ENCODE measurements at regions not wholly inside any gene's neighbourhood (a gene's known extent, or its start where the extent isn't known, plus 50 kb on each side); places are given as distances from the start of the nearest gene placed in this dataset.

DNA sequence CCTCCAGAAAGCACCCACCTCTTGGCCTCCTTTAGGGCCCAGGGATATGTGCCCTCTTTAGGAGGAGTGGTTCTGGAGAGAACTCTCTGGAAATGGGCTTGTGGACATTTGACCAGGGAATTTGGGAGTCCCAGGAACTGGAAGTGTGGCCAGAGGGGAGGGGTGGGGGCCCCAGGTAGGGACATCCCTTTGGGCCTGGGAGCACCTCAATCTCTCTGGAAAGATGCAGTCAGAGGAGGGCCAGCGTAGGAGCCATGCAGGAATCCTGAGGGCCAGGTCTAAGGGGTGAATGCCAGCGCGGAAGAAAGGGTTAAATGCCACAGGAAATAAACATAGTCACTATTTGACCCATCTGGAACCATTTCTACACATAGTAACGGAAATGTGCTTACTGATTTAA lies 50.3 kb upstream of the ITGA11 start:
- H3K9ac ChIP-seq (ENCODE audit: low read depth, low read length) = no peak overlapping the region
- H3K27me3 ChIP-seq (ENCODE audit: insufficient read depth, low read length) = no peaks in the 10 kb centered on the region
- H3K4me3 ChIP-seq (ENCODE audit: low read length) = no peak overlapping the region
- peaks cover 5% of the 10 kb centered on the region; the same call in 1 of the 2 replicates for H3K4me1 ChIP-seq (ENCODE audit: insufficient read depth, low read length)
- H3K9me3 ChIP-seq (ENCODE audit: insufficient read depth, low read depth, low read length) = no peaks in the 10 kb centered on the region
- no peak overlapping the region for H3K27ac ChIP-seq (ENCODE audit: low read depth, low read length)
- H3K36me3 ChIP-seq (ENCODE audit: insufficient read depth, low read length) = no peaks in the 10 kb centered on the region
- WGBS = 95% methylated on average over 3 of the region's 4 CpGs

DNA sequence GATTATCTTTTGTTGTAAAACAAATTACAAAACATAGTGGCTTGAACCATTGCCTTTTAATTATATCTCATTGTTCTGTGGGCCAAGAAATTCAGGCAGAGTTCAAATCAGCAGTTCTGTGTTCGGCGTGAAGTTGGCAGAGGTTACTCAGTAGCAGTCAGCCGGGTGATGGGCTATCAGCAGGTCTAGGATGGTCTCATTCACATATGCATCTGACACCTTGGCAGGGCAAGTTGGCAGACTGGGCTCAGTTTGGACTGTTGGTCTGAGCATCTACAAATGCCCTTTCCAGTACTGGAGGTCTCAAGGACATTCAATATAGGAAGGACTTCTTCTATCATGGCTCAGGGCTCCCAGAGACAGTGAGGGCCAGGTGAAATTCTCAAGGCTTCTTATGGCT lies 51.2 kb upstream of the ITGA11 start:
- no peak overlapping the region for H3K9ac ChIP-seq (ENCODE audit: low read depth, low read length)
- H3K4me1 ChIP-seq (ENCODE audit: insufficient read depth, low read length) = peaks cover 5% of the 10 kb centered on the region; the same call in 1 of the 2 replicates
- WGBS = 91% methylated on average over 3 of the region's 3 CpGs
- H3K36me3 ChIP-seq (ENCODE audit: insufficient read depth, low read length) = no peaks in the 10 kb centered on the region
- H3K4me3 ChIP-seq (ENCODE audit: low read length) = no peak overlapping the region
- H3K9me3 ChIP-seq (ENCODE audit: insufficient read depth, low read depth, low read length) = peaks cover 4% of the 10 kb centered on the region
- no peak overlapping the region for H3K27ac ChIP-seq (ENCODE audit: low read depth, low read length)
- H3K27me3 ChIP-seq (ENCODE audit: insufficient read depth, low read length) = no peaks in the 10 kb centered on the region

DNA sequence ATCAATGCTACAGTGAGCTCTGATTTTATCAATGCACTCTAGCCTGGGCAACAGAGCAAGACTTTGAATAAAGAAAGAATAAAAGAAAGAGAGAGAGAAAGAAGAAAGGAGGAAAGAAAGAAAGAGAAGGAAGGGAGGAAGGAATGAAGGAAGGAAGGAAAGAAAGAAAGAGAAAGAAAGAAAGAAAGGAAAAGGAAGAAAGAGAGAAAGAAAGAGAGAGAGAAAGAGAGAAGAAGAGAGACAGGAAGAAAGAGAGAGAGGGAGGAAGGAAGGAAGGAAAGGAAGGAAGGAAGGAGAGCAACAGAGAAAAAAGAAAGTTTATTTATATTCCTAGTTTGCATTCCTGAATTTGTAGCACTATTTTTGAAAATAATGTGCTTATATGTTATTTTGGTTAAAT lies 52.3 kb upstream of the ITGA11 start:
- Histone ChIP-seq H3K27me3 (ENCODE audit: insufficient read depth, low read length) (no peaks in the 10 kb centered on the region), H3K4me1 (ENCODE audit: insufficient read depth, low read length) (peaks cover 5% of the 10 kb centered on the region; the same call in 1 of the 2 replicates), H3K9me3 (ENCODE audit: insufficient read depth, low read depth, low read length) (peaks cover 4% of the 10 kb centered on the region), H3K27ac (ENCODE audit: low read depth, low read length) (no peak overlapping the region), H3K4me3 (ENCODE audit: low read length) (no peak overlapping the region), H3K36me3 (ENCODE audit: insufficient read depth, low read length) (no peaks in the 10 kb centered on the region), H3K9ac (ENCODE audit: low read depth, low read length) (no peak overlapping the region)

- Histone ChIP-seq H3K36me3 (ENCODE audit: insufficient read depth, low read length) (no peaks in the 10 kb centered on the region), H3K27me3 (ENCODE audit: insufficient read depth, low read length) (no peaks in the 10 kb centered on the region), H3K4me1 (ENCODE audit: insufficient read depth, low read length) (peaks cover 5% of the 10 kb centered on the region; the same call in 1 of the 2 replicates), H3K9me3 (ENCODE audit: insufficient read depth, low read depth, low read length) (peaks cover 4% of the 10 kb centered on the region), H3K4me3 (ENCODE audit: low read length) (no peak overlapping the region), H3K9ac (ENCODE audit: low read depth, low read length) (no peak overlapping the region), H3K27ac (ENCODE audit: low read depth, low read length) (no peak overlapping the region)
- WGBS = 74% methylated on average over 14 of the region's 14 CpGs
These were observed 52.9 kb upstream of the ITGA11 start for GRCh38 chr15:68484696-68485400.

DNA sequence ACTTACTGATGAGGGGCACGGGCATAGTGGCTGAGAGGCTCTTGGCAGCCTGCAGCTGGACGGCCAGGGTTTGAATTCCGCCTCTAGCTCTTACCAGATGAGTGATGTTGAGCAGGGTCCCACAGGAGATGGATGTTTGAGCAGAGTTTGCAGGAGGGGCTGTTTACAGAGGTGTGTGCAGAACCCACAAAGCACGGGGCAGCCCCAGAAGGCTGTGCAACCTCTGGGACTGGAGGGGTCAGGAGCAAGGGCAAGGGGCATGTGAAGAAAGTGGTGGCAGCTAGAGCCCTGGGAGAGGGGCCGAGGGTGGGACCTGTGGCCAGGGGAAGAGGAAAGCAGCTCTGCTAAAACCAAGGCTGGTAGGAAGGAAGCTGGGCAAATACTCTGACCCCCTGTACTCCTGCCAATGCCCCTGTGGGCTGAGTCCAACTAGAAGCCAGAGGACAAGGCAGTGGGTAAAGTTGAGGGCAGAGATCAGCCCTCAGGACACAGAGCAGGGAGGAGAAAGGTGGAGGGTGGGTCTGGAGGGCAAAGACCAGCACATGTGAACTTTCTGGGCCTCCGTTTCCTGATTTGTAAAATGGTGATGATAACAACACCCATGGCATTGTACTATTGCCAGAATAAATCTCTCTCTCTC lies 53.9 kb upstream of the ITGA11 start:
- H3K4me3 ChIP-seq (ENCODE audit: low read length) = no peak overlapping the region
- no peak overlapping the region for H3K27ac ChIP-seq (ENCODE audit: low read depth, low read length)
- H3K36me3 ChIP-seq (ENCODE audit: insufficient read depth, low read length) = no peaks in the 10 kb centered on the region
- H3K4me1 ChIP-seq (ENCODE audit: insufficient read depth, low read length) = peaks cover 5% of the 10 kb centered on the region; the same call in 1 of the 2 replicates
- no peaks in the 10 kb centered on the region for H3K27me3 ChIP-seq (ENCODE audit: insufficient read depth, low read length)
- peaks cover 4% of the 10 kb centered on the region for H3K9me3 ChIP-seq (ENCODE audit: insufficient read depth, low read depth, low read length)
- WGBS = 91% methylated on average over 6 of the region's 6 CpGs
- H3K9ac ChIP-seq (ENCODE audit: low read depth, low read length) = no peak overlapping the region

DNA sequence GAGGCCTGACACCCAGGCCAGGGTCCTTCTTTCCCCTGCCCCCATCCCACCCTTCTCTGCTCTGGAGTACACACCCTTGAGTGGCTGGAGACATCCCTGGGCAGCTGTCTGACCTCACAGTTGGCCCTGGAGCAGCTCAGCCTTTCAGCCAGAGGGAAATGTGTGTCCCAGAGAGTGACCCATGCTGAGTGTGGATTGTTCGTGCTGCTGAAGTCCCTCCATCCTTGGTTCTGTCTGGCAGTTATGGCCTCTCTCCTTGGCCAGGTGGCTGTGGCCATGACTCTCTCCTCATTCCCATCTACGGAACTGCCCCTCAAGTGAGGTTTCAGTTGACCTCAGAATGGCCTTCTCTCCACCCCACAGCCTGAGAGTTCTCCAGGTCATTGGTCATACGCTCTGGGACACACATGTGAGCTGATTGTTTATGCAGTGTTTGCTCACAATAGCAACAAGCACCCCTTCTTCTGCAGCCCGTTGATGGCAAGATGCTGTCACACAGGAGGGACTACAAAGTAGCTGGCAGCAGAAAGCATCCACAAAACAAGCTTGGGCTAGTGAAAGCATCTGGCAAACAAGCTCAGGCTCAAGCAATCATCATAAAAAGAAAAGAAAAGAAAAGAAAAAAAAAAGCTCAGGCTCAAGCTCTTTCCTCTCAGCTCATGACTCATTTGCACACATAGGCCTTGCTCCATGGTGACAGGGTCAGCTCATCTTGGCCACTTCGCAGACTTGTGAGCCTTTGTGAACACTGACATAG lies 55.3 kb upstream of the ITGA11 start:
- 86% methylated on average over 5 of the region's 5 CpGs for WGBS
- Histone ChIP-seq H3K27ac (ENCODE audit: low read depth, low read length) (no peak overlapping the region), H3K27me3 (ENCODE audit: insufficient read depth, low read length) (no peaks in the 10 kb centered on the region), H3K9me3 (ENCODE audit: insufficient read depth, low read depth, low read length) (peaks cover 4% of the 10 kb centered on the region), H3K4me3 (ENCODE audit: low read length) (no peak overlapping the region), H3K36me3 (ENCODE audit: insufficient read depth, low read length) (no peaks in the 10 kb centered on the region), H3K9ac (ENCODE audit: low read depth, low read length) (no peak overlapping the region), H3K4me1 (ENCODE audit: insufficient read depth, low read length) (peaks cover 5% of the 10 kb centered on the region; the same call in 1 of the 2 replicates)

- H3K9ac ChIP-seq (ENCODE audit: low read depth, low read length) = no peak overlapping the region
- H3K4me3 ChIP-seq (ENCODE audit: low read length) = no peak overlapping the region
- H3K4me1 ChIP-seq (ENCODE audit: insufficient read depth, low read length) = peaks cover 5% of the 10 kb centered on the region; the same call in 1 of the 2 replicates
- 57% methylated on average over 5 of the region's 5 CpGs for WGBS
- no peaks in the 10 kb centered on the region for H3K27me3 ChIP-seq (ENCODE audit: insufficient read depth, low read length)
- peaks cover 4% of the 10 kb centered on the region for H3K9me3 ChIP-seq (ENCODE audit: insufficient read depth, low read depth, low read length)
- no peak overlapping the region for H3K27ac ChIP-seq (ENCODE audit: low read depth, low read length)
- H3K36me3 ChIP-seq (ENCODE audit: insufficient read depth, low read length) = no peaks in the 10 kb centered on the region
These were observed 56.3 kb upstream of the ITGA11 start for GRCh38 chr15:68488290-68488689.

DNA sequence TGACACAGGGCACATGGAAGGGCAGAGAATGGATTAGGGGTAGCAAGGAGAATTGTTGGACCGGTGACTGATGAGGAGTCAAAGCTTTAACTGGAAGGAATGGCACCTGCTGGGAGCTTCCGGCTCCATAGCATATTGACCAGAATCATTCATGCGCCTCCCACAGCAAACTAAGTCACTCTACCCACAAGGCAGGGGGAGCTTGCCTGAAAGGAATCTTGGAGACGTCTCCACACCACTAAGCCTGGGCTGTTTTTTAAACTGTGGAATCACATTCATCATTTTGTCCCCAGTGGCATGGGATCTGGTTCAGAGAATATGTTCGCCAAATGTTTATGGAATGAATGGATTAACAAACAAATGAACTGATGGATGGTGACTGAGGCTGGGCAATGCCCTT lies 57.0 kb upstream of the ITGA11 start:
- no peaks in the 10 kb centered on the region for H3K36me3 ChIP-seq (ENCODE audit: insufficient read depth, low read length)
- no peak overlapping the region for H3K9ac ChIP-seq (ENCODE audit: low read depth, low read length)
- WGBS = 92% methylated on average over 5 of the region's 5 CpGs
- H3K27ac ChIP-seq (ENCODE audit: low read depth, low read length) = no peak overlapping the region
- H3K4me3 ChIP-seq (ENCODE audit: low read length) = no peak overlapping the region
- H3K4me1 ChIP-seq (ENCODE audit: insufficient read depth, low read length) = peaks cover 5% of the 10 kb centered on the region; the same call in 1 of the 2 replicates
- H3K9me3 ChIP-seq (ENCODE audit: insufficient read depth, low read depth, low read length) = peaks cover 4% of the 10 kb centered on the region
- no peaks in the 10 kb centered on the region for H3K27me3 ChIP-seq (ENCODE audit: insufficient read depth, low read length)

GRCh38 chr15:68489421-68489820 lies 57.5 kb upstream of the ITGA11 start:
- Histone ChIP-seq H3K4me1 (ENCODE audit: insufficient read depth, low read length) (peaks cover 5% of the 10 kb centered on the region; the same call in 1 of the 2 replicates), H3K4me3 (ENCODE audit: low read length) (no peak overlapping the region), H3K9me3 (ENCODE audit: insufficient read depth, low read depth, low read length) (peaks cover 4% of the 10 kb centered on the region), H3K36me3 (ENCODE audit: insufficient read depth, low read length) (no peaks in the 10 kb centered on the region), H3K9ac (ENCODE audit: low read depth, low read length) (no peak overlapping the region), H3K27ac (ENCODE audit: low read depth, low read length) (no peak overlapping the region), H3K27me3 (ENCODE audit: insufficient read depth, low read length) (no peaks in the 10 kb centered on the region)
- 68% methylated on average over 3 of the region's 3 CpGs for WGBS

- H3K27ac ChIP-seq (ENCODE audit: low read depth, low read length) = no peak overlapping the region
- H3K36me3 ChIP-seq (ENCODE audit: insufficient read depth, low read length) = no peaks in the 10 kb centered on the region
- no peak overlapping the region for H3K4me3 ChIP-seq (ENCODE audit: low read length)
- 91% methylated on average over 4 of the region's 5 CpGs for WGBS
- no peaks in the 10 kb centered on the region for H3K27me3 ChIP-seq (ENCODE audit: insufficient read depth, low read length)
- H3K9ac ChIP-seq (ENCODE audit: low read depth, low read length) = no peak overlapping the region
- peaks cover 4% of the 10 kb centered on the region; the same call in 1 of the 2 replicates for H3K4me1 ChIP-seq (ENCODE audit: insufficient read depth, low read length)
- peaks cover 4% of the 10 kb centered on the region for H3K9me3 ChIP-seq (ENCODE audit: insufficient read depth, low read depth, low read length)
These were observed 59.6 kb upstream of the ITGA11 start for GRCh38 chr15:68491415-68492106.
